ENCODE measurements at regions not wholly inside any gene's neighbourhood (a gene's known extent, or its start where the extent isn't known, plus 50 kb on each side); places are given as distances from the start of the nearest gene placed in this dataset.
A peak's percentile ranks its signal among the peaks of the same experiment; 100 is the strongest.

GRCh38 chr2:17057109-17058017, 391.7 kb upstream of the CYRIA start:
- no peak for TF ChIP-seq CTCF (IDR thresholded peaks at IDR 0.05; ENCODE audit: insufficient read depth, low read depth, low read length)
- H3K4me3 ChIP-seq (ENCODE audit: low read depth, low read length) = no peak overlapping the region
- no peak for DNase-seq (ENCODE audit: low read depth)

- TF ChIP-seq CTCF (IDR thresholded peaks at IDR 0.05; ENCODE audit: insufficient read depth, low read depth, low read length) = no peak
- H3K4me3 ChIP-seq (ENCODE audit: low read depth, low read length) = no peak overlapping the region
- DNase-seq (ENCODE audit: low read depth) = no peak
Observed at GRCh38 chr2:17056236-17056635, 390.6 kb upstream of the CYRIA start.

GRCh38 chr2:17052001-17052400, 386.4 kb upstream of the CYRIA start:
- no peak overlapping the region for H3K4me3 ChIP-seq (ENCODE audit: low read depth, low read length)
- DNase-seq (ENCODE audit: low read depth) = no peak
- TF ChIP-seq CTCF (IDR thresholded peaks at IDR 0.05; ENCODE audit: insufficient read depth, low read depth, low read length) = no peak

- DNase-seq (ENCODE audit: low read depth) = no peak
- no peak overlapping the region for H3K4me3 ChIP-seq (ENCODE audit: low read depth, low read length)
- TF ChIP-seq CTCF (IDR thresholded peaks at IDR 0.05; ENCODE audit: insufficient read depth, low read depth, low read length) = no peak
Observed at GRCh38 chr2:17051538-17051937, 385.9 kb upstream of the CYRIA start.

- no peak for TF ChIP-seq CTCF (IDR thresholded peaks at IDR 0.05; ENCODE audit: insufficient read depth, low read depth, low read length)
- DNase-seq (ENCODE audit: low read depth) = peak; percentile 38
- no peak overlapping the region for H3K4me3 ChIP-seq (ENCODE audit: low read depth, low read length)
Observed at GRCh38 chr2:17043173-17043572, 377.5 kb upstream of the CYRIA start.

- H3K4me3 ChIP-seq (ENCODE audit: low read depth, low read length) = no peak overlapping the region
- no peak for DNase-seq (ENCODE audit: low read depth)
- TF ChIP-seq CTCF (IDR thresholded peaks at IDR 0.05; ENCODE audit: insufficient read depth, low read depth, low read length) = no peak
Observed at GRCh38 chr2:17036361-17036760, 370.7 kb upstream of the CYRIA start.

Data from fibroblast of villous mesenchyme (primary cell).